A549 (cell line): ENCODE measurements at regions not wholly inside any gene's neighbourhood (a gene's known extent, or its start where the extent isn't known, plus 50 kb on each side); places are given as distances from the start of the nearest gene placed in this dataset.

Experiments
- ATAC-seq, 2 experiments: fragments of 200-7000 bp in 1 of 2; fragments of >200 bp in 1 of 2; cut with Nextera tagmentation in 1 of 2; cut with Tn5 transposase in 1 of 2; 3 replicates each; pipeline versions ENCODE4 v1.8.0 to v1.9.1; 2018 to 2020; ENCODE audit warnings: mild to moderate bottlenecking in 1 of 2, moderate library complexity in 1 of 2
- CTCF ChIA-PET: fragments of 300-600 bp; sonication (Branson Sonifier 250); formaldehyde crosslinking; extraction: SDS; loops from one replicate; lab custom pipeline; 2021; ENCODE audit warnings: antibody characterized with exemption, inconsistent platforms; lab: Yijun Ruan, JAX
- POLR2A ChIA-PET: fragments of 350-600 bp; formaldehyde crosslinking; extraction: SDS; loops from one replicate; lab custom pipeline; 2021; ENCODE audit warnings: antibody characterized with exemption, inconsistent platforms; lab: Yijun Ruan, JAX
- DNase-seq, 2 experiments: peaks; one replicate each; pipeline versions ENCODE4 v3.0.0 to v3.0.0-alpha.2; 2011 to 2016; ENCODE audit warnings: low read depth in 1 of 2, low spot score in 1 of 2
- FAIRE-seq: peaks from 2 replicates; lab custom pipeline; 2011; peaks lifted over from hg19 to GRCh38; lab: Jason Lieb, UNC
- H3K27ac ChIP-seq, 2 experiments: fragments of >200 bp; sonication (Bioruptor Twin); formaldehyde crosslinking; 3 replicates each; pipeline ENCODE4 v1.5.1; 2016 to 2017
- H3K4me1 ChIP-seq: fragments of >200 bp; sonication (Bioruptor Twin); formaldehyde crosslinking; 3 replicates; pipeline ENCODE4 v1.6.1; 2016
- H3K4me2 ChIP-seq: fragments of >200 bp; sonication (Bioruptor Twin); formaldehyde crosslinking; 3 replicates; pipeline ENCODE4 v1.6.1; 2016
- H3K4me3 ChIP-seq: fragments of >200 bp; sonication (Bioruptor Twin); formaldehyde crosslinking; 3 replicates; pipeline ENCODE4 v1.5.1; 2016
- H3K9me3 ChIP-seq: fragments of >200 bp; sonication (Bioruptor Twin); formaldehyde crosslinking; 3 replicates; pipeline ENCODE4 v1.6.1; 2016
- CBX2 ChIP-seq: fragments of 200-600 bp; sonication (generic); IDR thresholded peaks from 2 replicates; pipeline ENCODE4 v1.6.1; 2016; ENCODE audit warnings: low read depth, mild to moderate bottlenecking, borderline replicate concordance
- CHD2 ChIP-seq: fragments of 150-350 bp; IDR thresholded peaks from 2 replicates; pipeline ENCODE4 v1.6.1; 2014; ENCODE audit warnings: low read length; ENCODE audit not compliant: partially characterized antibody
- CHD4 ChIP-seq: fragments of 200-600 bp; sonication (generic); IDR thresholded peaks from 2 replicates; pipeline ENCODE4 v1.6.1; 2016; ENCODE audit warnings: antibody characterized with exemption, mild to moderate bottlenecking, borderline replicate concordance
- CTCF ChIP-seq: fragments of >200 bp; sonication (Bioruptor Twin); formaldehyde crosslinking; IDR thresholded peaks from 3 replicates; pipeline ENCODE4 v1.5.1; 2016
- ESRRA ChIP-seq: fragments of 150-350 bp; IDR thresholded peaks from 2 replicates; pipeline ENCODE4 v1.6.1; 2014; ENCODE audit warnings: mild to moderate bottlenecking, low read length, borderline replicate concordance
- FOSB ChIP-seq: fragments of 250-450 bp; sonication (Bioruptor Pico); IDR thresholded peaks from 2 replicates; pipeline ENCODE4 v1.5.0; 2020; ENCODE audit warnings: mild to moderate bottlenecking, moderate library complexity
- FOSL2 ChIP-seq, 2 experiments: fragments of 450-650 bp in 1 of 2; fragments of >200 bp in 1 of 2; sonication (Bioruptor Twin) in 1 of 2; formaldehyde crosslinking; IDR thresholded peaks; 2 replicates each; pipeline versions ENCODE4 v1.5.0 to v1.6.1; 2016 to 2020; ENCODE audit warnings: mild to moderate bottlenecking in 1 of 2, moderate library complexity in 1 of 2
- FOXS1 ChIP-seq: fragments of 250-450 bp; sonication (Bioruptor Pico); IDR thresholded peaks from 2 replicates; pipeline ENCODE4 v1.5.0; 2020; ENCODE audit warnings: mild to moderate bottlenecking, moderate library complexity
- HDAC2 ChIP-seq: fragments of 200-600 bp; sonication (generic); IDR thresholded peaks from 2 replicates; pipeline ENCODE4 v1.6.1; 2016
- HOXA7 ChIP-seq: fragments of 250-450 bp; sonication (Bioruptor Pico); IDR thresholded peaks from 2 replicates; pipeline ENCODE4 v1.5.0; 2020; ENCODE audit warnings: mild to moderate bottlenecking, moderate library complexity
- HOXB13 ChIP-seq: fragments of 250-450 bp; sonication (Bioruptor Pico); IDR thresholded peaks from 2 replicates; pipeline ENCODE4 v1.5.0; 2020; ENCODE audit warnings: low read depth, mild to moderate bottlenecking, moderate library complexity
- JUN ChIP-seq, 2 experiments: fragments of >200 bp; sonication (Bioruptor Twin); formaldehyde crosslinking; IDR thresholded peaks; 2 replicates in 1 of 2; 3 replicates in 1 of 2; pipeline ENCODE4 v1.6.1; 2016 to 2017
- KDM1A ChIP-seq: fragments of 200-600 bp; sonication (generic); IDR thresholded peaks from 2 replicates; pipeline ENCODE4 v1.6.1; 2016; ENCODE audit warnings: low read depth, mild to moderate bottlenecking
- MYC ChIP-seq: IDR thresholded peaks from 2 replicates; pipeline ENCODE4 v1.6.1; 2012; ENCODE audit warnings: mild to moderate bottlenecking, inconsistent platforms, low read length, improper control_type of control experiment, borderline replicate concordance
- NPAS2 ChIP-seq: fragments of 250-450 bp; sonication (Bioruptor Pico); IDR thresholded peaks from 2 replicates; pipeline ENCODE4 v1.8.0; 2022; ENCODE audit warnings: mild to moderate bottlenecking, moderate library complexity, borderline replicate concordance
- NR3C1 ChIP-seq: fragments of >200 bp; sonication (Bioruptor Twin); formaldehyde crosslinking; IDR thresholded peaks from 3 replicates; pipeline ENCODE4 v1.6.1; 2017
- POLR2A ChIP-seq: IDR thresholded peaks from 2 replicates; pipeline ENCODE4 v1.6.1; 2012; ENCODE audit warnings: mild to moderate bottlenecking, low read length
- RAD21 ChIP-seq, 2 experiments: fragments of >200 bp in 1 of 2; sonication (Bioruptor Twin) in 1 of 2; formaldehyde crosslinking in 1 of 2; IDR thresholded peaks in 1 of 2; conservative IDR thresholded peaks in 1 of 2; 2 replicates in 1 of 2; 3 replicates in 1 of 2; pipeline ENCODE4 v1.6.1; 2012 to 2018; ENCODE audit warnings: inconsistent platforms in 1 of 2
- RCOR1 ChIP-seq: fragments of 150-350 bp; IDR thresholded peaks from 2 replicates; pipeline ENCODE4 v1.6.1; 2014; ENCODE audit warnings: antibody characterized with exemption, low read length, low read depth
- REST ChIP-seq: fragments of 200-600 bp; sonication (generic); IDR thresholded peaks from 2 replicates; pipeline ENCODE4 v1.6.1; 2016; ENCODE audit warnings: antibody characterized with exemption, mild to moderate bottlenecking, moderate library complexity
- RFX5 ChIP-seq: fragments of 450-650 bp; IDR thresholded peaks from 2 replicates; pipeline ENCODE4 v1.7.1; 2014; ENCODE audit warnings: antibody characterized with exemption, mild to moderate bottlenecking, moderate library complexity
- RNF2 ChIP-seq: fragments of 200-600 bp; sonication (generic); IDR thresholded peaks from 2 replicates; pipeline ENCODE4 v1.6.1; 2016; ENCODE audit warnings: low read depth, mild to moderate bottlenecking, antibody characterized with exemption, moderate library complexity, borderline replicate concordance
- SMC3 ChIP-seq: fragments of >200 bp; sonication (Bioruptor Twin); formaldehyde crosslinking; IDR thresholded peaks from 3 replicates; pipeline ENCODE4 v1.6.1; 2018; ENCODE audit warnings: inconsistent platforms
- TFCP2L1 ChIP-seq: fragments of 250-450 bp; sonication (Bioruptor Pico); IDR thresholded peaks from 2 replicates; pipeline ENCODE4 v1.5.0; 2021; ENCODE audit warnings: mild to moderate bottlenecking
- TP53 ChIP-seq: fragments of 250-450 bp; sonication (Bioruptor Pico); IDR thresholded peaks from 2 replicates; pipeline ENCODE4 v1.5.0; 2021; ENCODE audit warnings: mild to moderate bottlenecking, moderate library complexity
- ZFP36 ChIP-seq: fragments of 450-650 bp; IDR thresholded peaks from 2 replicates; pipeline ENCODE4 v1.6.1; 2014; ENCODE audit warnings: borderline replicate concordance; ENCODE audit not compliant: partially characterized antibody
- ZSCAN20 ChIP-seq: fragments of 250-450 bp; sonication (Bioruptor Pico); IDR thresholded peaks from 2 replicates; pipeline ENCODE4 v1.8.0; 2022; ENCODE audit warnings: mild to moderate bottlenecking, moderate library complexity
- WGBS: methylation state at CpG from one replicate; pipeline ENCODE4 v1.1.6; 2017; ENCODE audit errors: missing lambda C conversion rate; 5-methylcytosine and 5-hydroxymethylcytosine counted together
- TF ChIP-seq, protein P1 (sequence below): fragments of >200 bp; sonication (Bioruptor Twin); formaldehyde crosslinking; IDR thresholded peaks from 2 replicates; pipeline ENCODE4 v1.6.1; 2016

DNA sequence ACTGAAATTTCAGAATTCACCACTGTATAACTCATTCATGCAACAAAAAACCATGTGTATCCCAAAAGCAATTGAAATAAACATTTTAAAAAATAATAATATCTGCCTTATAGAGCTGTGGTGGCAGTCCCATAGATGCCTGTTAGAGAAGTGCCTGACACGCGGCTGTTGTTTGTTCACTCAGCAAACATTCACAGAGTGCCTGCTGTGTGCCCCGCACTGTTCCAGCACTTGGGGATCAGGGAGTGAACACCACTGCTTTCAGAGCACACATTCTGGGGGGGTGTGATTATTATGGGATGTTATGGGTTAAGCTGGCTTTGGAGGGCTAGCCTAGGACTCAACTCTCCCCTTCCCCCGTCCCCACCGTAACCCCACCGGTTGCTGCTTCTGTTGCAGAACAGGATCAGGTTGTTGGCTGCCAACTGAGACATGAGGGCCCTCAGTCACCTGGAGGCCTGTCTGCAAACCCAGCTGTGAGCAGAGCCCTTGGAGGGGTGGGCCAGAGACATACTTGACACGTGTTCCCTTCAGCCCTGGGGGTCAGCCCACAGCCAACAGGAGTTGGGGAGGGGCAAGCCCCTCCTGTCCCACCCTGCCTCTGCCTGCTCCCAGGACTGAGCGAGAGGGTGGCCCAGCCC lies 103.3 kb upstream of the CIBAR2 start (continued):
- TF ChIP-seq CTCF (no peak), HOXA7 (CRISPR knock-in tag) (no peak), FOSL2 (IDR thresholded peaks at IDR 0.05) (no peak), FOSL2 (CRISPR knock-in tag; IDR thresholded peaks at IDR 0.05) (no peak), ZSCAN20 (no peak), FOXS1 (CRISPR knock-in tag) (no peak), RFX5 (no peak)
- TF ChIP-seq, all 56 proteins: peak for 0

DNA sequence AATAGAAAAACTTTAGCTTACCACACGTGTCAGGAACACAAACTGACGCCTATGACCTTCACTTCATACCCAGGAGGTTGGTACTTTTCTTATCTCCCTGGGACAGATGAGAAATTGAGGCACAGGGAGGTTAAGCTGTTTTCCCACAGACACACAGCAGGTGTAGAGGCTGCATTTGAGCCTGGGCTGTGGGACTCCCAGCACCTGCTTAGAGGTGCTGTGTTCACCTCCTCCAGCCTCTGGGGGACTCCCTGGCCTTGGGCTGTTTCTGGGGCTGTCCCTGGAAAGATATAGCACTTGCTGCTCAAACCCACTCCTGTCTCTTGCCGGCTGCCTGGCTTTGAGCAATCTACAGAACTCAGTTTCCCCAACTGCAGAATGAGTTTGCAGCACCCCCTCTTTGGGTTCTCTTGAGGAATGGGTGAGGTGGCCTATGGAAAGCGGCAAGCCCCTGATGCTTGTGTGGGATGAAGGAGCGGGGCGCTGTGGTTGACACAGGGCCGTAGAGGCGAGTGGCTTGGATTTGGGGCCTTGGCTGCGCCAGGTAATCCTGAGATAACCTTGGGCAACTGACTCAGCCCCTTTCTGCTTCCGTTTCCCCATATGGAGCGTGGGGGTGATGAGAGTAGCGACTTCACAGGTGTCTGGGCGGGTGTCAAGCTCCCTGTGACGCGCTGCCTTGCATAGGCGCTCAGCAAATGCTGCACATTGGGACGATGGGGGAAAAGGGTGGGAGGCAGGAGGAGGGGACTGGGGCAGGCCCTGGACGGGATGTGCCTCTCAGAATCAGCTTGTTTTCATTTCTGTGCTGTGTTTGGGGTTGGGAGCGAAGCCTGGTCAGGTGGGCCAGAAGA lies 104.5 kb upstream of the CIBAR2 start:
- Histone ChIP-seq H3K27ac (no peak overlapping the region), H3K4me1 (peaks cover 12% of the 10 kb centered on the region; the same call in 1 of the 3 replicates), H3K9me3 (no peaks in the 10 kb centered on the region), H3K4me2 (no peak overlapping the region), H3K4me3 (no peak overlapping the region)
- ATAC-seq: no peak
- FAIRE-seq: no peak
- 87% methylated on average over 19 of the region's 19 CpGs for WGBS
- CTCF ChIA-PET: interaction anchor here (1.0 to 3.2 kb wide), 5 partner anchors 9 to 130 kb away, joined by 3 to 13 read pairs (median 8); no protein-coding TSS in a partner anchor
- POLR2A ChIA-PET: no interaction called here
- TF ChIP-seq KDM1A (no peak), NR3C1 (no peak), HDAC2 (no peak), RAD21 (conservative IDR thresholded peaks at IDR 0.05 in 1 of 2, IDR thresholded peaks at IDR 0.05 in 1 of 2) (no peak), RFX5 (no peak), TP53 (no peak), FOSB (CRISPR knock-in tag) (no peak), RNF2 (no peak), POLR2A (no peak), CBX2 (no peak), SMC3 (no peak), NPAS2 (CRISPR knock-in tag) (no peak), ESRRA (no peak), ZFP36 (no peak), MYC (no peak), RCOR1 (no peak), HOXB13 (CRISPR knock-in tag) (no peak)
- no peak for DNase-seq

- FAIRE-seq: no peak
- 0 out of 3 replicates have a peak overlapping the region, but pooled peaks have one; percentile 16 for H3K4me2 ChIP-seq
- ChIA-PET POLR2A (no interaction called here), CTCF (interaction anchor here (0.9 to 3.2 kb wide), 4 partner anchors 12 to 105 kb away, joined by 3 to 16 read pairs (median 7); no protein-coding TSS in a partner anchor)
- no peaks in the 10 kb centered on the region for H3K9me3 ChIP-seq
- H3K4me3 ChIP-seq: no peak overlapping the region
- 67% methylated on average over 30 of the region's 31 CpGs for WGBS
- H3K27ac ChIP-seq: peak overlapping the region in 1 of 2 experiments; percentile 57; a peak in 2 of 6 replicates
- no peak for DNase-seq
- peaks cover 7% of the 10 kb centered on the region; the same call in 1 of the 3 replicates for H3K4me1 ChIP-seq
- peak in 1 of 2 experiments; percentile 33; a peak in 2 of 6 replicates for ATAC-seq
- TF ChIP-seq JUN (IDR thresholded peaks at IDR 0.05) (no peak), REST (no peak), CHD4 (no peak), TFCP2L1 (CRISPR knock-in tag) (no peak), CHD2 (no peak), HOXB13 (CRISPR knock-in tag) (no peak)
- TF ChIP-seq, protein P1, sequence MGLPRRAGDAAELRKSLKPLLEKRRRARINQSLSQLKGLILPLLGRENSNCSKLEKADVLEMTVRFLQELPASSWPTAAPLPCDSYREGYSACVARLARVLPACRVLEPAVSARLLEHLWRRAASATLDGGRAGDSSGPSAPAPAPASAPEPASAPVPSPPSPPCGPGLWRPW: no peak
Observed at GRCh38 chr16:85220125-85220839, 108.0 kb upstream of the CIBAR2 start.
